ENCODE measurements at regions not wholly inside any gene's neighbourhood (a gene's known extent, or its start where the extent isn't known, plus 50 kb on each side); places are given as distances from the start of the nearest gene placed in this dataset.
"Not testable (repeated sequence)": the region's sequence is repeated elsewhere in the genome, so short reads cannot be mapped to it uniquely, and the experiment has no call there.

- DNase-seq (ENCODE audit: low read depth in 2 of 3, low spot score in 1 of 3): not testable (repeated sequence)
Measured at GRCh38 chr15:20017581-20017980, 524.0 kb downstream of the GOLGA6L6 start.

DNA sequence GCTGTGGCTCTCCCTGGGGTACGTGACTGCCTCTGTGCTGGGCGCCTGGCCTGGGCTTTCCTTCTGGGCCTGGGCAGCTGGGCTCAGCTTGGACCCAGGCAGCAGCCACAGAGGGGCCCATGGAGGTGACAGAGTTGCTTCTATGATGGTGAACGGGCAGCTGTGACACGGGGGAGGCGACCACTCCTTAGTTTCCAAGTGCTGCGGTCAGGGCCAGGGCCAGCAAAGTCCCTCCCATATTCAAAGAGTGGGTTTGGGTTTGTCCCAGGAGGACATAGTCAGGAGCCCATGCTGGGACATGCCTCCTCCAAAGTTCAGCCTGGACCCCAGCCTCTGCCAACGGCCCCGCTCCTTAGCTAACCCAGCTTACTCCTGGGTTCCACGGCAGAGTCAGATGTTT is 524.7 kb downstream of the GOLGA6L6 start:
- not testable (repeated sequence) for DNase-seq (ENCODE audit: low read depth in 2 of 3, low spot score in 1 of 3)

DNA sequence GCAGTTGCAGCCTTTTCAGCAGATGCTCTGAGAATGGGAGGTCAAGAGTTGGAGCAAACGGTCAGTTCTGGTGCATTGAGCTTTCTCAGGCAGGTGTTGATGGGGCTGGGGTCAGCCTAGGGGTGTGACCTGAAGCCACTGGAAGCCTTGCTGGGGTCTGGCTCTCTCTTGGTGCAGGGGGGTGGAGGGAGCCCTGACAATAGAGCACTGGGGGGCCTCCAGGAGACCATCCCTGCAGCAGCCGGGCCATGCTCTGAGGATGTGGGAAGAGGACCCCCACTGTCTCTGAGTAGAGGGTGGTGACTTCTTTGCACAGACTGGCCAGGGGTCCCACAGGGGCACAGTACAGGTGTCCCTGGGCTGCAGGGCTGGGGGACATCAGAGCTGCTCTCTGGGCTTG is 528.8 kb downstream of the GOLGA6L6 start:
- not testable (repeated sequence) for DNase-seq (ENCODE audit: low read depth in 2 of 3, low spot score in 1 of 3)

DNA sequence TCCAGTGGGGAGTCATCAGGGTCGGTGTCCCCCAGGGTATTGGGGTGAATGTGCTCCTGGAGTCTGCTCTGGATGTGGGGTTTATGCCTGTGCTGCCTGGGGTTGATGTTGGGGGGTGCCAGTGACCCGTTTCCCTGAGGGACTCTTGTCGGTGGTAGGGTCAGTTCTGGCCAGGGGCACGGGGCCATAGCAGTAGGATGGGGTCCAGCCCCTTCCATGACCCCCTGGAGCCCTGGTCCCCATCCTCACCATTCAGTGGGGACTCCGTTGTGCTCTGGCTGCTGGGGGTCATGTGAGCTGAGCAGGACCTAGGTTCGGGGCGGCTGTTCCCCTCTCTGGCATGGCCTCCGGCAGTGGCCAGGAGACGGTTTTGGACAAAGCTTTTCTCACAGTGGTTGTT is 530.8 kb downstream of the GOLGA6L6 start:
- not testable (repeated sequence) for DNase-seq (ENCODE audit: low read depth in 2 of 3, low spot score in 1 of 3)

DNA sequence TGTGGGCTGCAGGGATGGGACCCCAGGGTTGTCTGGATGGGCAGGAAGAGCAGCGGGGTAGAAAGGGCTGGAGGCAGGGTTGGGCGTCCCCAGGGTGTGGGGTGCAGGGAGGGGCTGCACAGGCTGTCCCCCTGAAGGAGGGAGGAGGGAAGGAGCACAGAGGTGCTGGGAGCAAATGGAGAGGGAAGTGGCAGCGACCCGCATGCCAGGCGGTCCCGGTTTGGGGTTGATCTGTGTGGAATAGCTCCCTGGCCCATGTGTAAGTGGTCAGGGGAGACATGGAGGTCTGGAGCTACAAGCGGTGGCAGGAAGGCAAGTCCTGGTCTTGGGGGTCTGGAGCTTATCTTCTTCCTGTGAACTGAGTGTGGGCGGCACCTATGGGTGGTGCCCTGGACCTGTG is 532.0 kb downstream of the GOLGA6L6 start:
- DNase-seq (ENCODE audit: low read depth in 2 of 3, low spot score in 1 of 3): not testable (repeated sequence)

GRCh38 chr15:20007338-20007737 is 534.3 kb downstream of the GOLGA6L6 start:
- not testable (repeated sequence) for DNase-seq (ENCODE audit: low read depth in 2 of 3, low spot score in 1 of 3)

GRCh38 chr15:20003471-20003870 is 538.1 kb downstream of the GOLGA6L6 start:
- DNase-seq (ENCODE audit: low read depth in 2 of 3, low spot score in 1 of 3): not testable (repeated sequence)

- not testable (repeated sequence) for DNase-seq (ENCODE audit: low read depth in 2 of 3, low spot score in 1 of 3)
Measured at GRCh38 chr15:20002560-20002959, 539.0 kb downstream of the GOLGA6L6 start.

- DNase-seq (ENCODE audit: low read depth in 2 of 3, low spot score in 1 of 3): not testable (repeated sequence)
Measured at GRCh38 chr15:19996574-19997194, 544.9 kb downstream of the GOLGA6L6 start.

GRCh38 chr15:19995296-19995695 is 546.3 kb downstream of the GOLGA6L6 start:
- not testable (repeated sequence) for DNase-seq (ENCODE audit: low read depth in 2 of 3, low spot score in 1 of 3)

DNA sequence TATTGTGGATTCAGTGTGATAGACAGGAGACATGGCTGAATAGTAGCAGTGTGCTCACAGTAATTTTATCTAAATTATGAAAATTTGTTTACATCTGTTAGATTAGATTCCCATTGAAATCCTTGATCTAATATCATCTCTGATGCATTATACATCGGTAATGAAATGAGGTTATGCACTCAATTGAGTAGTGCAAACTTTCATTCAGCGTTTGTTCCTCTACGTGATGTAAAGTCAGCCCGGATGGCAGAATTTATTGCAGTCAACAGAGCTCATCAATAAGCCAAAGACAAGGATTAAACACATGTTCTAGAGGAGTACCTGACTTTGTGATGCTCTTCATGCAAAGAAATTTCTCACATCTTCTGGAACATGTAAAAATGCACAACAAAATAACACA is 549.2 kb downstream of the GOLGA6L6 start:
- DNase-seq (ENCODE audit: low read depth in 2 of 3, low spot score in 1 of 3): no peak

DNA sequence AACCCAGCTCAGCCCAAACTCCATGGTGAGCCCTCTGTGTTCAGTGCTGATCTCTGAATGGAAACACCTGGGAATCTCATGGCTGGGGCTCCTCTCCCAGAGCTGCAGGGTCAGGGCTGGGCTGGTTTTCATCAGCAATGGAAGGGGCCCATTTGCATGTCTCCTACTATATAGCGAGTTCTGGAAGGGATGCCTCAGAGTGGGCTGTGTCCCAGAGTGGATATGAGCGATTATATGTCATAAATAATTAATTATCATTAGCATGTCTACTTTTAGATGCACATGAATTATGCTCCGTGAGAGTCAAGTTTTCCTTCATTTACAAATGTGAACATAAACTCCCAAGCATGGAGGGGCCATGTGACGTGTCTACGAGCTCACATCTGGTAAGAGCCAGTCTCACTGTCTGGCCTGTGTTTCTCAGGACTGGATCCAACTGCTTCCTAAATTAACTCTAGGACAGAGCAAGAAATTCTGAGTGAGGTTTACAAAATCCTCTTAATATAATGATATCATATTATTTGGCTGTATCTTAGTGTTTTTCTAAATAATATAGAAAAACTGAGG is 553.4 kb downstream of the GOLGA6L6 start:
- no peak for DNase-seq (ENCODE audit: low read depth in 2 of 3, low spot score in 1 of 3)

GRCh38 chr15:19987389-19988048 is 554.1 kb downstream of the GOLGA6L6 start:
- no peak for DNase-seq (ENCODE audit: low read depth in 2 of 3, low spot score in 1 of 3)

- DNase-seq (ENCODE audit: low read depth in 2 of 3, low spot score in 1 of 3): no peak
Measured at GRCh38 chr15:19984101-19984500, 557.5 kb downstream of the GOLGA6L6 start.

DNA sequence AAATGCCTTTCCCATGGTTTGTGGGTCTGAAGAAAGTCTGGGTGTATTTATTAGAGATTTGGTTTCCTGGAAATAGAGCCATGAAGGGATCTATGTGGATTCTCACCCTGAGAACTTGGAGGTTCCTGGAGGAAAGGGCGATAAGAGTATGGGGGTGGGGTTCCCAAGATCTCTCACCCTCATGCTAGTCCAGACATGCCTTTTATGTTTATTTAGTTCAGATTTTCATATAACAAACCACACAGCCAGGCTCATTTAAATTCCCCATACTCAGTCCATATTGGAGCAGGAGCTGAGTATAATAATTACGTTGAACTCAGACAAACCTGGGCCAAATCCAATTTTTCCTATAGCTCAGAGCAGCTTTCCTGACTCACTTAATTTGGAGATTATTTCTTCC is 566.6 kb downstream of the GOLGA6L6 start:
- no peak for DNase-seq (ENCODE audit: low read depth in 2 of 3, low spot score in 1 of 3)

DNA sequence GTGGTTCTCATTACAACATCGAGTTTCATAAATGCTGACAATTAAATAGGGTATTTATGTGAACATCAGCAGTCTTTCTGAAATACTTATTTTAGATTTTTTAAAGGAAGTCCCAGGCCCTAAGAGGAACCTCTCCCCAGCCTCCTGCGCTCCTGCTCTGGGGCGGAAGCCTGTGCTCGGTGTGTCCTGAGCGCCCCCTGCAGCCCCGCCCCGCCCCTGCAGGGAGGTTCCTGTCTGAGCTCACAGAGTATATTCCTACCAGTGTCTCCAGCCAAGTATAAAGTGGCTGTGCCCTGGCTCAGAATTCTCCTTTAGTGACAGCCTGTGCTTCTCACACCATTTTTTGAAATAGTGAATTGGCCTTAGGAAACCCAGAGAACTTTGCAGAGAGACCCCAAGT is 567.9 kb downstream of the GOLGA6L6 start:
- peak in 1 of 3 donors; percentile 8 for DNase-seq (ENCODE audit: low read depth in 2 of 3, low spot score in 1 of 3)

- not testable (repeated sequence) for DNase-seq (ENCODE audit: low read depth in 2 of 3, low spot score in 1 of 3)
Measured at GRCh38 chr15:19972582-19972981, 569.0 kb downstream of the GOLGA6L6 start.

GRCh38 chr15:19965574-19965973 is 576.0 kb downstream of the GOLGA6L6 start:
- DNase-seq (ENCODE audit: low read depth in 2 of 3, low spot score in 1 of 3): not testable (repeated sequence)

GRCh38 chr15:19964480-19964879 is 577.1 kb downstream of the GOLGA6L6 start:
- DNase-seq (ENCODE audit: low read depth in 2 of 3, low spot score in 1 of 3): not testable (repeated sequence)

GRCh38 chr15:19956124-19956796 is 585.3 kb downstream of the GOLGA6L6 start:
- DNase-seq (ENCODE audit: low read depth in 2 of 3, low spot score in 1 of 3): no peak

- DNase-seq (ENCODE audit: low read depth in 2 of 3, low spot score in 1 of 3): no peak
Measured at GRCh38 chr15:19944261-19944888, 597.2 kb downstream of the GOLGA6L6 start.
